T1000 (cell line): ENCODE measurements at regions not wholly inside any gene's neighbourhood (a gene's known extent, or its start where the extent isn't known, plus 50 kb on each side); places are given as distances from the start of the nearest gene placed in this dataset.
"Not testable (repeated sequence)": the region's sequence is repeated elsewhere in the genome, so short reads cannot be mapped to it uniquely, and the experiment has no call there.

ENCODE experiments used
- DNase-seq: peaks from one replicate; lab custom pipeline; 2025; ENCODE audit warnings: mixed read lengths; lab: John Stamatoyannopoulos, UW

DNA sequence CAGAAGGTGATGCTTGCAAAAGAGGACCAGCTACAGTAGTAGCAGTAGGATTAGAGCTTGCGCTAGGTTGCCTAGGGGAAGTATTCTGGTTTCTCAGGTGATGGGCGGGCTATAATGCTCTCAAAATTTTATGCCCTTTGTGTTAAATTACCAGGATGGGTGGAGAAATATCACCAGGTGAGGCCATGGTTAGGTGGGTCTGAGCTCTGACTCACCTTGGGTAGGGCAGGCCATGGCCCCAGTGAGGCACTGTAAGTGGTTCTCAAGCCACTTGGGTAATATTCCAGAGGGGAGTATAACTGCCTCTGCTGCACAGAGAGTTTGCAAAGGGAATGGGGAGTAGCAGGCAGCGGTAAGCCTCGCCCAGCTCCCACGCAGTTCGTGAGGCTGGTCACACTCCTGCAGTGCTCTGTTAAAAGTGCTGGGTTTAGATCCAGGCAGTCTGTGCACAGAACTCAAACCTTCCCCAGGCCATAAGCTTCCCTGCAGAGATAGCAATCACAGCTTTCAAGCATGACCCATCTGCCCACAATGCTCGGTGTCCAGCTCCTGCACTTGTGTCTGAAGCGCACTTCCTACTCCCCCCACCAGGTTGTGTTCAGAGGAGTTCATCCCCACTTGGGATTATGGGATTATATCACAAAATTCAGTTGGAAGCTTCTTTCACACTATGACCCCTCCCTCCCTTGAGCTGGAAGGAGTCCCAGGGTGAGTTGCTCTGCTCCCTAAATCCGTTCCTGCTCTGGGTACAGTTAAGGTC is 575.0 kb downstream of the CHSY3 start:
- DNase-seq, result no peak

DNA sequence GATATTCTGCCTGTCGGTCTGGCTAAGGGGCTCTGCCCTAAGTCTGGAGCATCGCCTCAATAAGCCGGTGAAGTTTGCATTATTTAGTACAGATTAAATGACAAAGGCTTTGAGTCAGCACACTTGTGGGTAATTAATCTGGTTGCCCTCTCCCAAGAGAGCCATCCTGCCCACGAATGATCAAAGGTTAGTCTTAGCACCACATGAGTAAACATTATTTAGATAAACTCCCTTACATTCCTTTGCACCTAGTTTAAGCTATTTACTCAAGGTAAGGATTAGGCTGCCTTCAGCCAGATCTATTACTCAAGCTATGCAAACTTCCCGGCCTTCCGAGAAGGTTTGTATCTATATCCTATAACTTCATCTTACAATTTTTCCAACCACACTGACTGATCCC is 572.1 kb downstream of the CHSY3 start:
- peak; percentile 23 for DNase-seq

DNA sequence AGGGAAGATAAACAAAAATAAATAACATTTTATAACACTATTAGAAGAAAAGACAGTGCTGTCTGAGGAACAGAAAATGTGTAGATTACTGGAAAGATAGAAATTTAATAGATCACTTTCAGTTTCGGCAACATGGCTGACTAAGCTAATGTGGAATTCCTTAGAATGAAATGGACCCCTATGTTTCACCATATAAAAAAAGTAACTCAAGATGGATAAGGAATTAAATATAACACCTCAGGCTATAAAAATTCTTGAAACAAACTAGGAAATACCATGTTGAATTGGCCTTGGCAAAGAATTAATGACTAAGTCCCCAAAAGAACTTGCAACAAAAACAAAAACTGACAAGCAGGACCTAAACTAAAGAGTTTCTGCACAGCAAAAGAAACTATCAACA is 558.3 kb downstream of the CHSY3 start:
- DNase-seq, result no peak

DNA sequence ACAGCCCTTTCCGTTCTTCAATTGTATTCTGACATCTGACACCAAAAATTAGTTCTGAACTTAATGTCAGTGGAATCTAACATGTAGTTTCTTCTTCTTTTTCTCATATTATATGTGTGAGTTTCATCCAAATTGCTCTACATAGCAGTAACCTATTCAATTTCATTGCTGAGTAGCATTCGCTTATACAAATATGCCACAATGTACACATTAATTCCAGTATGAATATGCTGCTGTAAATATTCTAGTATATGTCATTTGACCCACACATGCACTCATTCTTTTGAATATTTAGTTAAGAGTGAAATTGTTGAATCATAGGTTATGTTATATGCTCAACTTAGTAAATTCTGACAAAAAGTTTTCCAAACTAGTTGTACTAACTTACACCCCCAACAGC is 550.9 kb downstream of the CHSY3 start:
- no peak for DNase-seq

DNA sequence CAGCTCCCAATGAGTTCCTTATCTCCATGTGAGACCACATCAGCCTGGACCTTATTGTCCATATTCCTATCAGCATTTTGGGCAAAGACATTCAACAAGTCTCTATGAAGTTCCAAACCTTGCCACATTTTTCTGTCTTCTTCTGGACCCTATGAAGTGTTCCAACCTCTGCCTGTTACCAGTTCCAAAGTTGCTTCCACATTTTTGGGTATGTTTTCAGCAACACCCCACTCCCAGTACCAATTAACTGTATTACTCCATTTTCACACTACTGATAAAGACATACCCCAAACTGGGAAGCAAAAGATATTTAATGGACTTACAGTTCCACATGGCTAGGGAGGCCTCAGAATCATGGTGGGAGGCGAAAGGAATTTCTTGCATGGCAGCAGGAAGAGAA is 548.5 kb downstream of the CHSY3 start:
- no peak for DNase-seq

DNA sequence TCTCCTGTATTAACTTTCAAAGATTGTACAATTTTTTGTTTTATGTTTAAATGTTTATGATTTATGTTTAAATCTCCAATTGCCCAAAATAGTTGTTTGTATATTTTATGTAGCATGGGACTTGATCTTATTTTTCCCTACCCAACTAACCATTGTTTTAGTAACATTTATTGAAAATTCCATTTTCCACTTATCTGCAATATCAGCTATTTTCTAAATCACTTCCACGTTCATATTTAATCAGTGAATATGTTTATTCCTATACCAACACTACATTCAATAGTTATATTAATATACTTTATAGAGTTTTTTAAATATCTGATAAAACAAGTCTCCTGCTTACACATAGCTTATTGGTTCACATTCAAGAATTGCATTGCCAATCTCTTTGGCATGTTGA is 532.2 kb downstream of the CHSY3 start:
- DNase-seq, result no peak

DNA sequence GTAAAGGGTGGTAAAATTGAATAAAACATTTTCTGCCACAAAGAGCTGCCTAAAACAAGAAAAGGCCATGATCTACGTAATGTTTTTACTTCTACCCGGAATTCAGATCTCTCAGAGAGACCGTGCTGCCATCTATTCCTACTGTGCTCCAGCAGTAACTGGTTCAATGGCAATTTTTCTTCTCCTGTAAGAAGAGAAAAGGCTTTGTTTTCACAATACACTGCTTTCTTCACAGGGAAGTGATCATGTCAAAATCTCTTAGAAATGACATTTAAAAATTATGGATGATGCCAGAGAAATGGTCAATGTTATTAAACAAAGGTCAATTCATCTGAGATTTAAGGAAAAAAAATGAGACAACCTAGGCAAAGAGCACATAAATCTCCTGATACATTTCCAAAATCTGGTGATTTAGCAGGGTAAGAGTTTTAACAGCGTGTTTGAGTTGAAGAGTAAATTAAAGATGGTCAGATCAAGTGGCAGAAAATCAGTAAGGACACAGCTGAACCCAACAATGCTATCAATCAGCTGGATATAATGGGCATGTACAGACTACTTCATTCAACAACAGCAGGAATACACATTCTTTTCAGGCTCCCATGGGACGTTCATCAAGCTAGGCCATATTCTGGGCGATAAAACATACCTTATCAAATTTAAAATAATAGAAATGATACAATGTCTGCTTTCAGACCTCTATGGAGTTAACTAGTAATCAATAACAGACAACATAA is 523.1 kb downstream of the CHSY3 start:
- no peak for DNase-seq

DNA sequence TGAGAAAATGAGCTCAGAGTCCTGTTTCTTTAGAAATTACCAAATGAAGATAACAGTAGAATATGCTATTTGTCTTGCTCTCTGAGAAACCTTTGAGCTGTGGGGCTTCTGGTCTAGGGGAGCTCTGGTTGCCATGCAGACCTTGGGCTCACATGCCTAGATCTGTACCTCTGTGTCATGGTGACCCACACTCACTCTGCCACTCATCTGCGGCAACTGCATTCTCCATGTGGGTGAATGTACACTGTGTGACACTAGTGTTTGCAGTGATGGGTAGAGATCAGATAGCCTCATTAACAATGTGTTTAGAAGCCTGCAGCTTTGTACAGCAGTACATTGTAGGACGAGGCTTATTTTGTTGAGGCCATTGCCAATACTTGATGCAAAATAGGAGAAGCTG is 521.2 kb downstream of the CHSY3 start:
- no peak for DNase-seq

DNA sequence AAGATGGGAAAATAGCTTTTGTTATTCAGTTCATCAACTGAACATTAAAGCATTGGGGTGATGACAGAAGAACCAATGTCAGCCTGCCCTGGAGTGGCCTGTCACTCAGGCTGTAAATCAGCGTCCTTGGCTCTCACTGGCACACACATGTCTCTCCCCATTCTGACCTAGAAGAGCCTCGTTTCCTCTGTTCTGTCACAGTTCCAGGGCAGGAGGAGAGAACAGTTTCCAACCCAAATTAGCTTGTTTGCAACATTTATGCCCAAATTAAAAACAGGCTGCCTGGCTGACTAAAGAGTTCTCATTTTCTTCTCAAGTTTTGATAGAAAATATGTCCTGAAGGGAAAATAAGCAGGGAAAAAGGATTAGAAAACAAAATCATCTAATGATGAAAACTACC is 520.1 kb downstream of the CHSY3 start:
- DNase-seq, result no peak

DNA sequence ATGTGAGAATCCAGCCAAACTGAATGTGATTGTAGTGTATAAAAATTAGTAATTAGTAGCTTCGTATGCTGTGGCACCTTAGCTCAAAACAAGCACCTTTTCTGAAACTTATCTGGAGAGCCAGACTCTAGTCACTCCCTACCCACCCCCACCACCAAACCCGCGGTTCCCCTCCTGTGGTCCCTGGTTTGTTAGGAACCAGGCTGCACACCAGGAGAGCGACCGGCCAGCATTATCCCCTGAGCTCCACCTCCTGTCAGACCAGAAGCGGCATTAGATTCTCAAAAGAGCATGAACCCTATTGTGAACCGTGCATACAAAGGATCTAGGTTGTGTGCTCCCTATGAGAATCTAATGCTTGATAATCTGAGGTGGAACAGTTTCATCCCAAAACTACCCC is 498.6 kb downstream of the CHSY3 start:
- no peak for DNase-seq

DNA sequence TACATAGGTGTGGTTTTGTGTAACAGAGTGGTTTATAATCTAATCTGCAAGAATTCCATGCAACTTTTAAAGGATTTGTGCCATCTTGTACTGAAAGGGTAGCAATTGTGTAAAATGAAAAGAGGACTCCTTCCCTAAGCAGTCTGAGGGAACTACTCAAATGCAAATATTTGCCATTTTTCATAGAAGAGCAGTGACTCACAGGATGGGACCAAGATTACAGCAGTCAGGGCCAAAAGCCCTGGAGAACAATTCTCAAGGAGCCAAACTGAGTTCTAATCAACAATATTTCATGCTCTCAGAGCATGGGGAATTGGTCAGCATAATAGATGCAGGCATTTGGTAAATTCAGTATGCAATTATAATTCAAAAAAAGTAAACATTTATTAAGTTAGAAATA is 495.8 kb downstream of the CHSY3 start:
- DNase-seq, result no peak

DNA sequence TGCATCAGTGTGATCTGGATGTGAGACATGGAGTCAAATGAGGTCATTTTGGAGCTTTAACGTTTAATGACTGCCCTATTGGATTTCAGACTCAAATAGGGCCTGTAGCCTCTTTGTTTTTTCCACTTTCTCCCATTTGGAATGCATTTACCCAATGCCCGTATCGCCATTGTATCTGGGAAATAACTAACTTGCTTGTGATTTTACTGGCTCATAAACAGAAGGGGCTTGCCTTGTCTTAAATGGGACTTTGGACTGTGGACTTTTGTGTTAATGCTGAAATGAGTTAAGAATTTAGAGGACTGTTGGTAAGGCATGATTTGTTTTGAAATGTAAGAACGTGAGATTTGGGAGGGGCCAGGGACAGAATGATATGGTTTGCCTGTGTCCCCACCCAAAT is 494.6 kb downstream of the CHSY3 start:
- DNase-seq, result no peak

DNA sequence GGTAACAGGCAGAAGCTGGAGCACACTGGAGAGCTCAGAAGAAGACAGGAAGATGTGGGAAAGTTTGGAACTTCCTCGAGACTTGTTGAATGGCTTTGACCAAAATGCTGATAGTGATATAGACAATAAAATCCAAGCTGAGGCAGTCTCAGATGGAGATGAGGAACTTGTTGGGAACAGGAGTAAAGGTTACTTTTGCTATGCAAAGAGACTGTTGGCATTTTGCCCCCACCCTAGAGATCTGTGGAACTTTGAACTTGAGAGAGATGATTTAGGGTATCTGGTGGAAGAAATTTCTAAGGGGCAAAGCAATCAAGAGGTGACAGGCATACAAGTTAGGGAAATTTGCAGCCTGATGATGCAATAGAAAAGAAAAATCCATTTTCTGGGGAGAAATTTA is 493.5 kb downstream of the CHSY3 start:
- DNase-seq, result not testable (repeated sequence)

DNA sequence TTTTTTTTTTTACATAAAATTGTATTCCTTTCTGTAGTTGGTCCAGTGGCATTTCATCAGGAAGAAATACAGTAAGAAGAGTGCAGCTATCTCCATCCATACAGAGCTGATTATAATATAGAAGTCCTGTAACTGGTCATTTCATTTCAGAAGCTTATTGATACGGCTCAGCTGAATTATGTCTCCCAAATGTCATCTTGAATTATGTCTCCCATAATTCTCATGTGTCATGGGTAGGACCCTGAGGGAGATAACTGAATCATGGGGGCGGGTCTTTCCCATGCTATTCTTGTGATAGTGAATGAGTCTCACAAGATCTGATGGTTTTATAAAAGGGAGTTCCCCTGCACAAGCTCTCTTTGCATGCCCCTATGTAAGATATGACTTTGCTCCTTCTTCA is 492.9 kb downstream of the CHSY3 start:
- DNase-seq, result no peak

DNA sequence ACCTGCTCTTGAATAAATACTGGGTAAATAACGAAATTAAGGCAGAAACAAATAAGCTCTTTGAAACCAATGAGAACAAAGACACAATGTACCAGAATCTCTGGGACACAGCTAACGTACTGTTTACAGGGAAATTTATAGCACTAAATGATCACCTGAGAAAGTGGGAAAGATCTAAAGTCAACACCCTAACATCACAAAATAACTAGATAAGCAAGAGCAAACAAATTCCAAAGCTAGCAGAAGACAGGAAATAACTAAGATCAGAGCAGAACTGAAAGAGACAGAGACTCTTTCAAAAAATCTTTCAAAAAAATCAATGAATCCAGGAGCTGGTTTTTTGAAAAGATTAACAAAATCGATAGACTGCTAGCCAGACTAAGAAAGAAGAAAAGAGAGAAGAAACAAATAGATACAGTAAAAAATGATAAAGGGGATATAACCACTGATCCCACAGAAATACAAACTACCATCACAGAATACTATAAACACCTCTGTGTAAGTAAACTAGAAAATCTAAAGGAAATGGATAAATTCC is 487.5 kb downstream of the CHSY3 start:
- DNase-seq, result not testable (repeated sequence)

DNA sequence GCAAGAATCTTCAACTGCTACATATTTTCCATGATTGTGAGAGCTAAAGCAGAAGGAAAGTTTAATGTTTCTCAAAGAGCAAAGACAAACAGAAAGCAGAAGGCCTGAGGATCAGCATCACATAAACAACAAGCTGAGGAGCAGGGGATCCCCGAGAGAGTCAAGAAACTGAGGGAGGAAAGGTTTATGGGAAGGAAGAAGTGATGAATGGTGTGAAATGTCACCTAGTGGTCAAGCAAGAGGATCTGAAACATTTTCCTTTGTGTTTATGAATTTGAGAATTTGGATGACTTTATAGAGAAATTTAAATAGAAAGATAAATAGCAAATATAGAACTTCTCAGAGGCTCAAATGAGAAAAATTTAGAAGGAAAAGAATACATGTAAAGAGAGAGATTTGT is 481.9 kb downstream of the CHSY3 start:
- DNase-seq, result no peak

DNA sequence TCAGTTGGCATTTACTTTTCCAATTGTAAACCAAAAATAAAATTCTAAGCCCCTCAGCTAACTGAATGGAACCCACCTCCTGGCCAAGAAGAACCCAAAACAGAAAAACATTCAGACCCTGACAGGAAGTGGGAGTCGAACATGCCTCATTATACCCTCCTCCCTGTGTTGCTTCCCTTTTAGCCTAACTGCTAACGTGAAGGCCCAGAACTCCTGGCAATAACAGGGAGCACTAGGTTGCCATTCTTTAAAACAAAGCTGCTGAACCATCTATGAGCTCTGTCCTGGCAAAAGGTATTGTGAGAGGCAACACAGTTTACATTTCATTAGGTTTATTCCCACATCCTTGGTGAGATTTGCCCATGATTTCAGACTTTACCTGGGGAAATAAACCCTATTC is 481.4 kb downstream of the CHSY3 start:
- no peak for DNase-seq

DNA sequence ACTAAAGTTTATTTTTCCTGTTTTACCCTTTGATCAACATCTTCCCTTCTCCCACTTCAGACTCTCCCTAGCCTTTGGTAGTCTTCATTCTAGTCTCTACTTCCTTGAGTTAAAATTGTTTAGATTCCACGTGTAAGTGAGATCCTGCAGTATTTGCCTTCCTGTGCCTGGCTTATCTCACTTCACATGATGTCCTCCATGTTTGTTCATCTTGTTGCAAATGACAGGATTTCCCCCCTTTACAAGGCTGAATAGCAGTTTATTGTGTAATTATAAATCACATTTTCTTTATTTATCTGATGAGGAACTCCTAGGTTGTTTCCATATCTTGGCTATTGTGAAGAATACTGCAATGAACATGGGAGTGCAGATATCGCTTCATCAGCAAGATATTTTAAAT is 461.7 kb downstream of the CHSY3 start:
- DNase-seq, result no peak

DNA sequence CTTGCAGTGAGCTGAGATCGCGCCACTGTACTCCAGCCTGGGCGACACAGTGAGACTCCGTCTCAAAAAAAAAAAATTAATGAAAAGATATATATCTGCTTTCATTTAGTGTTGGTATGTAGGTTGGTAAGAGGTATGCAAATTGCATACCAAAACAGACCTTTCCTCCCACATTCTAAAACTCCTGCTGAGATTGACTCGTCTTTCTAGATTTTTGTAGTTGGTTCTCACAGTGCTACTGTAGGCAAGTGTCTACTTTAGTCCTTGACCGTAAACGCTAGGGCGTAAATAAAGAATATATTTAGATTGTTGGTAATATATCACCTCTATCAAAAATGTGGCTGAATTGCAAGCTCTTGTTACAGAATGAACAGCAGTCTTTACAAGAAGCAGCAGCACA is 445.9 kb downstream of the CHSY3 start:
- DNase-seq, result no peak

DNA sequence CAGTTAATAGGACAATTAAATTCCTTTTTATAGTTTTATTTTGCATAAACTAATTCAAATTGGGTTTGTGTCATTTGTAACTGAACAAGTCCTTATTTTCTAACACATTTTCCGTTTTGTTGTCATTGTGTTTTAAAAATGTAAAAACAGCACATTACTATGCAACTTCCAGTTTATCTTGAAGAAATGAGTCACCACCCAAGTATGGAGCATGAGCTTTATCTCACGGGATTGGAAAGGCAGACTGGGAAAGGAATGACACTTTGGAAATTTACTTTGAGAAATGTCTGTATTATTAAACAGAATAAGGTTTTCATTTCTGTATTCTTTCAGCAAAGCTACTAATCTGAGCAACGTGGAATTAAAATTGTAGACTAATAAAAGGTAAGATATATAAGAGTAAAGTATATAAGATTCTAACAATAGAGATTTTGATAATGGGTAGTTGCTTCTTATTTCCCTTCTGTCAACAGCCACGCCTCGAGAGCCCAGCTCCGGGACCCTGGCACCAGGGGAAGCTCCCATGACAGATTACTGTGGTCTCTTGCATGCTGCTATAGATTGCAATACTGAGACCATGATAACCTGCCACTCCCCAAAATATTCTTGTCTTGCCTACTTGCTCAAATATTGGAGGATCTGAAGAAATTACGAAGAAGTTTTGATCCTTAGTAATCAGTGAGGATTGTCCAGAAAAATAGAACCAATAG is 433.1 kb downstream of the CHSY3 start:
- DNase-seq, result no peak

DNA sequence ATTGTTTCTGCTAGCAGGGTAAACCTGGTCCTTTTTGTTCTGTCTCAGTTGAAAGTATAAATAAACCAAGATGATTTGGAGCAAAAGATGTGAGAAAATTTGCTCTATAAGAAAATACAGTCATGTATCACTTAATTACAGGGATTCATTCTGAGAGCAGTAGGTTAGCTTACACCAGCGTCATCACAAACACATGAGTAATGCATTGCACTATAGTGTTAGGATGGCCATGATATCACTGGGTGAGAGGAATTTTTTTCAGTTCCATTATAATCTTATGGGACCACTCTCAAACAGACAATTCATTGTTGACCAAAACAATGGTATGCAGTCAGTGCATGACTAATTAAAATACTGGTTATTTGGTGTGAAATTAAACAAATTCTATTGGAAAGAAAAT is 430.9 kb downstream of the CHSY3 start:
- no peak for DNase-seq

DNA sequence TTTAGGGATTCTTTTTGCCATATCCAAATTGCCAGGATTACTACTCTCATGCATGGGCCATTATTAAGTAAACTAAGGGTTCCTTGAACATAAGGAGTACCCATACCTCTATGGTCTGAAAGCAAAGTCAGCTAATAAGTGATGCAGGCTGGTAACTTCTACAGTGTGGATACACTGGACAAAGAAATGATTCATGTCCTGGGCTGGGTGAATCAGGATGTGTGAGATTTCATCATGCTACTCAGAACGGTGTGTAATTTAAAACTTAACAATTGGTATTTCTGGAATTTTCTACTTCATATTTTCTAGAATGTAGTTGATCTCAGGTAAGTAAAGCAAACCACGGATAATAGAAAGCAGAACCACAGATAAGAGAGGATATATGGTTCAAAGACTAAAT is 428.8 kb downstream of the CHSY3 start:
- no peak for DNase-seq

DNA sequence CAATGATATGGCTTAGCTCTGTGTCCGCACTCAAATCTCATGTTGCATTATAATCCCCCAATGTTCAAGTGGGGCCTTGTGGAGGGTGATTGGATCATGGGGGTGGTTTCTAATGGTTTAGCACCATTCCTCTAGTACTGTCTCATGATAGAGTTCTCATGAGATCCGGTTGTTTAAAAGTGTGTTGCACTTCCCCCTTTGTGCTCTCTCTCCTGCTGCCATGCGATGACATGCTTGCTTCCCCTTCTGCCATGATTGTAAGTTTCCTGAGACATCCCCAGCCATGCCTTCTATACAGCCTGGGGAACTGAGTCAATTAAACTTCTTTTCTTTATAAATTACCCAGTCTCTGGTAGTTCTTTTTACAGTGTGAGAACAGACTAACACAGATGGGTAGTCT is 427.1 kb downstream of the CHSY3 start:
- DNase-seq, result no peak
